Right ventricle myocardium inferior (tissue), 1 donor: ENCODE measurements at regions not wholly inside any gene's neighbourhood (a gene's known extent, or its start where the extent isn't known, plus 50 kb on each side); places are given as distances from the start of the nearest gene placed in this dataset.
"Not testable (repeated sequence)": the region's sequence is repeated elsewhere in the genome, so short reads cannot be mapped to it uniquely, and the experiment has no call there.

Experiments
- ATAC-seq: fragments of 200-7000 bp; cut with Tn5 transposase; one replicate; pipeline ENCODE4 v1.9.1; 2020; ENCODE audit warnings: mild to moderate bottlenecking, moderate library complexity
- DNase-seq: peaks from one replicate; pipeline ENCODE4 v3.0.0; 2021; ENCODE audit errors: missing footprints
- intact Hi-C: fragments of 100-400 bp; cut with DNase I; formaldehyde crosslinking; loops from one replicate; pipeline ENCODE4 v1.11.0; 2022
- donor health status: DM: no; HTN: yes; CAD: no; lungs with severe emphysema.

DNA sequence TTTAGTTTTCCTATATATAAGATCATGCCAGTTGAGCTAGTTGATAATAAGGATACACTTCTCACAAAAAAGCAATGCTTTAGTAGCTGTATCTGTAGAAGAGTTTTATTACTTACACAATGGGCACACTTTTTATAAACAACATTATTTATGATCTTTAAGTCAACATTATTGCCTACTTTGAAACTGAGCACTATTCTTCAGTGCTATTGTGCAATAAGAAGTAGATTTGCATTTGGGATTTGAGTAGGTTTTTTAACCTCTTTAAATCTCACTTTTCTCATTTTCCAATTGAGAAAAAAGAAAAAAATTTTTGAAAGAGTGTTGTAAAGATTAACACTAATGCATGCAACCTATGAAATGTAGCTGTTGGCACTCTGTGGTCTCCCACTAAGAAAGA lies 1198.3 kb downstream of the GALC start:
- DNase-seq, result no peak
- intact Hi-C loops, result no loop called here
- no peak for ATAC-seq

DNA sequence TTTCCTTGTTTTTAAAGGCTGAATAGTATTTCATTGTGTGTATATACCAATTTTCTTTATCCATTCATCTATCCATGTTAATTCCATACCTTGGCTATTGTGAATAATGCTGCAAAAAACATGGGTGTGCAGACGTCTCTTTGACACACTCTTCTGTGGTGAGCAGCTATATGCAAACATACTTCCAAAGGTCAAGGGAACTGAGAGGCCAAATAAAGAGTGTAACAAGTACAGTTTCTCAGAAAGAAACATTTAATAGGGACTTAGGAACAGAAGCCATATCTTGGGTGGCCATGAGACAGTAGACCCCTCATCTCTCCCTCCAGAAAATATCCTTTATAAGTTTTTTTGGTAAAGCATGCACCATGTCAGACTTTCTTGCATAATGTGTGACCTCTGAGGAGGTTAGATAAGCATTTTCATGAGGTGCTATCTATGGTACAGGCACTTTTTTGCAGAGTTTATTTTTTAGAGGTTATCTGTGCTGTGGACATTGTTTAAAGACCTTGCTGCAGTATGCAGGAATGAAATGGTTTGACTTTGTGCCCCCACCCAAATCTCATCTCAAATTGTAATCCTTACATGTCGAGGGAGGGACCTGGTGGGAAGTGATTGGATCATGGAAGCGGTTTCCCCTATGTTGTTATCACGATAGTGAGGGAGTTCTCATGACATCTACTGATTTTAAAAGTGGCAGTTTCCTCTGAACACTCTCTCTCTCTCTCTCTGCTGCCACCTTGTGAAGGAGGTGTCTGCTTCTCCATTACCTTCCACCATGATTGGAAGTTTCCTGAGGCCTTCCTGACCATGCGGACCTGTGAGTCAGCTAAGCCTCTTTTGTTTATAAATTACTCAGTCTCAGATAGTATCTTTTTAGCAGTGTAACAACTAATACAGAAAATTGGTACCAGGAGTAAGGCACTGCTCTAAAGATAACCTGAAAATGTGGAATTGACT lies 1202.3 kb downstream of the GALC start:
- intact Hi-C loops, result no loop called here
- ATAC-seq (no peak), DNase-seq (no peak)

DNA sequence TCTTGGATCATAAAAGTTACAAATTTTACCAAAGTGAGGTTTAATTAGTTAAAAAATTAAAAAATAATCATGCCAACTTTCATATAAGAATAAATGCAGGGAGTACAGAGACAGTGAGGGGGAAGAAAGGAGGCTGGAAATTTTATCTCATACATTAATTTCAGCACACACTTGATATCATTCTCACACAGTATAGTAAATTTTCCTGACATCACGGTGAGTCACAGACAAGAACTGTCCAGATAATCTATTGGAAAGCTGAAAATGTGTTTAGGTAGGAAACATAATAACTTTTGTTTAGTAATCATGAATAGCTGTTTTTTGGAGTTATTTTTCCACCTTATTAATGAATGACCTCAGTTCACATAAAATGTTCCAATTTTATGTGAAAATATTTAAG lies 1204.8 kb downstream of the GALC start:
- no peak for ATAC-seq
- intact Hi-C loops, result no loop called here

DNA sequence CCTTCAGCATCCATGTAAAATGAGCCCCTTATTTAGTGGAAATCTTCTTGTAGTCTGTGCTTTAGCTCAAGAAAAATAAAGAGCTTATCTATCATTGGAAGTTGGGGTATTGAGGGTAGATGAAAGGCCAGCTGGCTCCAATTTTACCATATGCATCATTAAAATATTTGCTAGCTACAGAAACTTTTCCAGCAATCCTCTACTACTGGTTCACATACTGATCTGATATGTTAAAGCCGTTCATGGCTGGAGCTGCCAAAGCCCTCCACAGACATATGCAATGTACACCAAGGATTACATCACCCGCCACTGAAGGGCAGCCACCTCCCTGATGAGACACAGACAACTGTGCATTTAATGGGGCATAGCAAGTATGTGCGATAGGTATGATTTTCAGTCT lies 1205.3 kb downstream of the GALC start:
- intact Hi-C loops, result no loop called here
- DNase-seq (no peak), ATAC-seq (no peak)

More for the DNA sequence above, 1204.8 kb downstream of the GALC start:
- no peak for DNase-seq

DNA sequence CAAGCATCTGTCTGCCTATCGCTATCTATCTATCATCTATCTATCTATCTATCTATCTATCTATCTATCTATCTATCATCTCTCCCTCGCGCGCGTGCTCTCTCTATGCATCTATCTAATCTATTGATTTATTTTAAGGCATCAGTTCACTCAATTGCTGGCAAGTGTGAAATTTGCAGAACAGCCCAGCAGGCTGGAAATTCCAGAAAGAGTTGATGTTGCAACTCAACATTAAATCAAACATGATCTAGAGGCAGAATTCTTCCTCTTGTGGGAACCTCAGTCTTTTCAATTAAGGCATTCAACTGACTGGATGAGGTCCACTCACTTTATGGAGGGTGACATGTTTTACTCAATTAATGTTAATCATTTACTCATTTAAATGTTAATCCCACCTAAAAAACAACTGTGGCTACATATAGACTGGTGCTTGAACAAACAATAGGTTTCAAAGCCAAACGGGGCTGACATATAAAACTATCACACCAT lies 1210.8 kb downstream of the GALC start:
- intact Hi-C loops, result no loop called here
- ATAC-seq (no peak), DNase-seq (no peak)

DNA sequence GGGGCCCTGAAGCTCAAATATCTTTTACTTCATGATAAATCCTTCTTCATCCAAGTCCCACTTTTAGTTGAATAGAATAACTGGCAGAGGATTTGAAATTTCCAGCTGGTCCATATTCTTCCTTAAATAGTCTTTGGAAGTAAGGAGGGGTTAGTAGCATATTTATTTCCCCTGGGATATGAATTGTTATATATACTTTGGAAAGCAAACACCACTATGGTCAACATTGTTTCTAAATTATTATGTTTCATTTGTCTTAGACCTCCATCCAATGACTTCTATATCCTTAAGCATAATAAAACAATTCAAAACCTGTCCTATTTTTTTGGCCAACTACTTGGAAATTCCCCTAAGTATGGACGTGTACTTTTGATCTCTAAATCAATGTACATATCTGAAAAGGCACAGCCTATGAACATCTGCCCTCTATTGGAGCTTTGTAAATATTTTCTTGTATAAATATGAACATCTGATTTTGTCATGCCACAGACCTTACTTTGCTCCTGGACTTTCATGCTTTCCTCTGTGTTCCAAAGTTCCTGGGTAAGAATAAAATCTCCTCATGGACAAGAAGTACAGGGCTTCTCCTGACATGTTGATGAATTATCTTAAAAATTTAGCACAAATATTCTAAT lies 1212.0 kb downstream of the GALC start:
- ATAC-seq, result no peak
- intact Hi-C loops, result no loop called here
- DNase-seq, result no peak

DNA sequence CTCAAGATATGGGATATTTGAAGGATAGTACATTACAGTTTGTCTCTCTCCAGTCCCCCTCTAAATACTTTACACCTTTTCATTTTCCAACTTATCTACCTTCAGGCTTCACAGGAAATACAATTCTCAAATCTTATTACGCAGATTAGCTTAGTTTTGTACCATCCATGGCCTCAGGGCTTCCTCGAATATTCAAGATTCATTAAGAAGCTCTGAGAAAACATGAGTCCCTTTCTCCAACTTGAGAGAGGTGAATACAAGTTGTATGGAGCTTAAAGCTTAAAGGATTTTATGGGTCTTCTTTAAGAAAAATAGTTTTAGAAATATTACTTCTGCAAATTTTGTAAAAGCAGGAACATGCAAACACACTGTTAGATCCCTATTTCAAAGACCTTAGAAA lies 1212.5 kb downstream of the GALC start:
- intact Hi-C loops, result no loop called here
- ATAC-seq (no peak), DNase-seq (no peak)

DNA sequence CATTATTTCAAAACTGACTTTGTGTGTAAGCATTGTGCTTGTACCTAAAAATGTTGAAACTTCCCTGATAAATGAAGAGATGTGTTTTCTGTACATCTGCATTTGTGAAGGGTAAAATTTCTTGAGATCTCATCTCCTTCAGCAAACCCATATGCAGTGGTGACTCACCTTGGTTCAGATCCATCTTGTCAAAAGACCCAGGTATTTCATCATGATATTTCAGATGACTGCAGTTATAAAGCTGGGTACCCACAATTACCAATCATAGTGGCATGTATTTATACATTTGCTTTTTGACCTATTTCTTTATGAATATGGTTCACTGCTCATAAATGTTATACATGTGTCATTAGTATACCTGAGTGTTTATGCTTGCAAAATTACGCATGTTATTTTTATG lies 1213.6 kb downstream of the GALC start:
- intact Hi-C loops, result no loop called here
- ATAC-seq, result no peak

DNA sequence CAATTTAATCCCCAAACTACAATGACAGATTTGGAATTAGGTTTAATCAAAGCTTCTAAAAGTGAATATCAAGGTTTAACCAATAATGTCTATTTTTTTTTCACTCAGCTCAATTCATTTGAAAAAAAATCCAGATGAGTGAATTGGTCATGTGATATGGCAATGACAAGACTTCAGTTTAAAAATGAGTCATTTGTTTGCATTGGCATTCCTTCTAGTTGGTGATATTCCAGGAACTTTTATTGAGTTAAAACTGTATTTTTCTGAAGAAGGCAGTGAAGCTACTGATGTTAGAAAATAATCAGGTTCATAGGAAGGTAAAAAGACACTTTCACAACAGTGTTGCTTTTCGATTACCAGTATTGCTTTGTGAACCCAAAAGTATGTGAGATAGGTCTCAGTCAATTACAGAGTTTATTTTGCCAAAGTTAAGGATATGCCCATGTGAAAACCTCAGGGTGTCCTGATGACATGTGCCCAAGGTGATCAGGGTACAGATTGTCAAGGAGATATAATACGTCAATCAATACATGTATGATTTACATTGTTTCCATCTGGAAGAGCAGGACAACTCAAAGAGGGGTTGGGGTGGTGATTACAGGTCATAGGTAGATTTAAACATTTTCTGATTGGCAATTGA lies 1214.9 kb downstream of the GALC start:
- ATAC-seq, result no peak
- intact Hi-C loops, result no loop called here

More for the DNA sequence above, 1213.6 kb downstream of the GALC start:
- no peak for DNase-seq

DNA sequence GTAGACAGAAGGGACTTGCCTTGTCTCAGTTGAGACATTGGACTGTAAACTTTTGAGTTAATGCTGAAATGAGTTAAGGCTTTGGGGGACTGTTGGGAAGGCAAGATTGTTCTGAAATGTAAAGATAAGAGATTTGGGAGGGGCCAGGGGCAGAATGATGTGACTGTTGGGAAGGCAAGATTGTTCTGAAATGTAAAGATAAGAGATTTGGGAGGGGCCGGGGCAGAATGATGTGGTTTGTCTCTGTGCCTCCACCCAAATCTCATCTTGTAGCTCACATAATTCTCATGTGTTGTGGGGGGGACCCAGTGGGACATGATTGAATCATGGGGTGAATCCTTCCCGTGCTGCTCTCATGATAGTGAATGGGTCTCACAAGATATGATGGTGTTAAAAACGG lies 1217.1 kb downstream of the GALC start:
- ATAC-seq, DNase-seq, intact Hi-C loops: not testable (repeated sequence)

More for the DNA sequence above, 1214.9 kb downstream of the GALC start:
- no peak for DNase-seq

DNA sequence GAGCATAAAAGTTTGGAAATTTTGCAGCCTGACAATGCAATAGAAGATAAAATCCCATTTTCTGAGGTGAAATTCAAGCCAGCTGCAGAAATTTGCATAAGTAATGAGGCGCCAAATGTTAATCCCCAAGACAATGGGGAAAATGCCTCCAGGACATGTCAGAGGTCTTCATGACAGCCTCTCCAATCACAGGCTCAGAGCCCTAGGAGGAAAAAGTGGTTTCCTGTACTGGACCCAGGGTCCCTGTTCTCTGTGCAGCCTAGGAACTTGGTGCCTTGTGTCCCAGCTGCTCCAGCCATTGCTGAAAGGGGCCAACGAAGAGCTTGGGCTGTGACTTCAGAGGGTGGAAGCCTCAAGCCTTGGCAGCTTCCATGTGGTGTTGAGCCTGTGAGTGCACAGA lies 1218.1 kb downstream of the GALC start:
- ATAC-seq (no peak), DNase-seq (no peak)
- intact Hi-C loops, result no loop called here

DNA sequence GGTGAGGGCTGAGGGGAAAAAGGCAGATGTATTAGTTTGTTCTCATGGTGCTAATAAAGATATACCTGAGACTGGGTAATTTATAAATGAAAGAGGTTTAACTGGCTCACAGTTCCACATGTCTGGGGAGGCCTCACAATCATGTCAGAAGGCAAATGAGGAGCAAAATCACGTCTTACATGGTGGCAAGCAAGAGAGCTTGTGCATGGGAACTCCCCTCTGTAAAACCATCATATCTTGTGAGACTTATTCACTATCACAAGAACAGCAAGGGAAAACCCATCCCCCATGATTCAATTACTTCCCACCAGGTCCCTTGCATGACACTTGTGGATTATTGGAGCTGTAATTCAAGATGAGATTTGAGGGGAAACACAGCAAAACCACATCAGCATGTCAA lies 1220.9 kb downstream of the GALC start:
- intact Hi-C loops, result no loop called here
- no peak for DNase-seq
- no peak for ATAC-seq

DNA sequence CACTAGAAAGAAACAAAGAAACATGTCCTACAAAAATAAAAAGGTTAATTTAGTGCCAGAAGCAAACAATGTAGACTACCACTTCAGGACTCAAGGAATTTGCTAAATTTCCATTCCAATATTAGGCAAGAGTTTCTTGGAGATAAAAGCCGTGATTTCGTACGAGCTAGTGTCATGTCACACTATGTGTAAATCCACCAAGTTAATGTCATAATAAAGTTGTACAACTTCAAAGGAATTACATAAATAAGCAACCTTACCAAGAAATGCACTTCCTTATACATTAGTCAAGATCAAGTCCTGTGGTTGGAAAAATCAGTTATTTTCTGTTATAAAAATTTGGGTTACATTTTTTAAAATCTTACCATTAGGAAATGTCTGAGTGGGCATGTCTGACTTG lies 1222.8 kb downstream of the GALC start:
- intact Hi-C loops, result no loop called here

DNA sequence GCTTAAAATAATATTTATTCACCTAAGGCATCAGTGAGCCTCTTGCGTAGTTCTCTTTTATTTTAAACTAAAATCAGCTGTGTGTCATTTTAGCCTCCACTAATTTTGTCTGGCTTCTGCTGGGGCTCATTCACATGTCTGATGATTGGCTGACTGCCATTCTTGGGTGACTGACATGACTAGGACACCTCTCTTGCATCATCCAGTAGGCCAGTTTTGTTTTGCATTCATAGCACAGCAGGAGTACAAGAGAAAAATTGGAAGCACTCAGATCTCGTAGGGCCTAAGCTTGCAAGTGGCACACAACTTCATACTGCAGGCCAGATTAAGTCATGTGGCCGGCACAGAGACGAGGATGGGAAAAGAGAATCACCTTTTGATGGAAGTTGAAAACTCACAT lies 1226.5 kb downstream of the GALC start:
- DNase-seq, result no peak
- intact Hi-C loops, result no loop called here
- ATAC-seq, result no peak

More for the DNA sequence above, 1222.8 kb downstream of the GALC start:
- ATAC-seq, result no peak
- no peak for DNase-seq

DNA sequence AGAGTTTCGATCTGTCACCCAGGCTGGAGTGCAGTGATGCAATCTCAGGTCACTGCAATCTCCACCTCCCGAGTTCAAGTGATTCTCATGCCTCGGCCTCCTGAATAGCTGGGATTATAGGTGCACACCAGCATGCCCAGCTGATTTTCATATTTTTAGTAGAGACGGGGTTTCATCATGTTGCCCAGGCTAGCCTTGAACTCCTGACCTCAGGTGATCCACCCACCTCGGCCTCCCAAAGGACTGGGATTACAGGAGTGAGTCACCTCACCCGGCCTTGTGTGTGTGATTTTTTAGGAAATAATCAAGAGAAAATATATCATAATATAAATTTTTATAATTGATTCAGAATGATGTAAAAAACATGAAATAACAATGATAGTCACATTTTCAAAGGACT lies 1231.4 kb downstream of the GALC start:
- intact Hi-C loops, result no loop called here
- ATAC-seq, result no peak

DNA sequence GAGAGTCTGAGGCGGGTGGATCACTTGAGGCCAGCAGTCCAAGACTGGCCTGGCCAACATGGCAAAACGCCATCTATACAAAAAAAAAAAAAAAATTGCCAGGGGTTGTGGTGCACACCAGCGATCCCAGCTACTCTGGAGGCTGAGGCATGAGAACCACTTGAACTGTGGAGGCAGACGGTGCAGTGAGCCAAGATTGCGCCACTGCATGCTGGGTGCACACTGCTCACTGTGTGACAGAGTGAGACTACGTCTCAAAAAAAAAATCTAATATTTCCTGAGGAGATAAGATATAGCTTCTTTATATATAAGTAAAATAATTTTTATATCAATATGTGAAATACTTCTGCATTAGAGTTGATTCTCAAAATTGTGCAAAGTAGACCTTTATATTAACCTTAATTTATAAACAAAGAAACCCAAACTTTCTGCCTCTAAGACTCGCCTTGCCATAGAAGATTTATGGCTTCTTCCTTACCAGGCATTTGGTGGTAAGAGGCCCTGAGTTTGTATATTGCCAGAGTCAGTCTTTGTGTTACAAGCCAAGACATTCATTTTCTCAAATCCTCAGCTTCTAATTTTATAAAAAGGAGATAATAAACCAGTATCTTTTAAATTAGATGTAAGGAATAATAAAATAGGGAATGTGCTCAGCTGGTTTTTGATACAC lies 1226.7 kb downstream of the FLRT2 start:
- no peak for DNase-seq
- intact Hi-C loops, result no loop called here
- ATAC-seq, result no peak

More for the DNA sequence above, 1231.4 kb downstream of the GALC start:
- no peak for DNase-seq

DNA sequence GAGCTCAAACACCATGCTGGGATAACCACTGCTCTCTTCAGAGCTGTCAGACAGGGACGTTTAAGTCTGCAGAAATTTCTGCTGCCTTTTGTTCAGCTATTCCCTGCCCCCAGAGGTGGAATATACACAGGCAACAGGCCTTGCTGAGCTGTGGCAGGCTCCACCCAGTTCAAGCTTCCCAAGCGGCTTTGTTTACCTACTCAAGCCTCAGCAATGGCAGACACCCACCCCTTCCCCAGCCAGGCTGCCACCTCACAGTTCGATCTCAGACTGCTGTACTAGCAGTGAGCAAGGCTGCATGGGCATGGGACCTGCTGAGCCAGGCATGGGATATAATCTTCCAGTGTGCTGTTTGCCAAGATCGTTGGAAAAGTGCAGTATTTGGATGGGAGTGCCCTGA lies 1220.5 kb downstream of the FLRT2 start:
- intact Hi-C loops, ATAC-seq, DNase-seq: not testable (repeated sequence)

DNA sequence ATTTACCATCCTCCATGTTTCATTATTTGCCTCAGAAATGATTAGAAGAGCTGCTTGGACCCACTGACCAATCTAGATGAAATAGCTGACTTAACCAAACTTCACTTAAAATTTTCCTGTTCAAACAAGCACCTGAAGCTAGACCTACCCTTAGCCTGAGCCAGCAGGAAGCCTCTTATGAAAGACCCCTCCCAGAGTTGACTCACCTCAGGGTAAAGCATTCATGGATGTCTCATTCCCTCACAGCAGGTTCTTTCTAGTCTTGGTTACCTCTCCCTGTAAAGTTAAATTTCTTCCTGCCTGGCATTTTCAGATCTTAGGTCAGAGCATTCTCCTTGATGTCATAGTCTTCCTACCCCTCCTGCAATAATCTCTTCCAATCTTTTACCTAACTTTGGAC lies 1209.8 kb downstream of the FLRT2 start:
- DNase-seq (no peak), ATAC-seq (no peak)
- intact Hi-C loops, result no loop called here

DNA sequence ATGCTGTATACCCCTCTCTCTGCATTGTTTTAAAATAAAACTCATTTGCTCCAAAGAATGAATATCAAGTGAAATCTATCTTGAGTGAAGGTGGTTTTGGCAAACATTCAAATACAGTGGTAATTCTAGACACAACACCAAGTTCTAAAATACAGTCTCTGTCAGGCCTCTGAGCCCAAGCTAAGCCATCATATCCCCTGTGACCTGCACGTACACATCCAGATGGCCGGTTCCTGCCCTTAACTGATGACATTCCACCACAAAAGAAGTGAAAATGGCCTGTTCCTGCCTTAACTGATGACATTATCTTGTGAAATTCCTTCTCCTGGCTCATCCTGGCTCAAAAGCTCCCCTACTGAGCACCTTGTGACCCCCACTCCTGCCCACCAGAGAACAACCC lies 1201.5 kb downstream of the FLRT2 start:
- ATAC-seq, DNase-seq, intact Hi-C loops: not testable (repeated sequence)
